ENCODE measurements at regions not wholly inside any gene's neighbourhood (a gene's known extent, or its start where the extent isn't known, plus 50 kb on each side); places are given as distances from the start of the nearest gene placed in this dataset.

DNA sequence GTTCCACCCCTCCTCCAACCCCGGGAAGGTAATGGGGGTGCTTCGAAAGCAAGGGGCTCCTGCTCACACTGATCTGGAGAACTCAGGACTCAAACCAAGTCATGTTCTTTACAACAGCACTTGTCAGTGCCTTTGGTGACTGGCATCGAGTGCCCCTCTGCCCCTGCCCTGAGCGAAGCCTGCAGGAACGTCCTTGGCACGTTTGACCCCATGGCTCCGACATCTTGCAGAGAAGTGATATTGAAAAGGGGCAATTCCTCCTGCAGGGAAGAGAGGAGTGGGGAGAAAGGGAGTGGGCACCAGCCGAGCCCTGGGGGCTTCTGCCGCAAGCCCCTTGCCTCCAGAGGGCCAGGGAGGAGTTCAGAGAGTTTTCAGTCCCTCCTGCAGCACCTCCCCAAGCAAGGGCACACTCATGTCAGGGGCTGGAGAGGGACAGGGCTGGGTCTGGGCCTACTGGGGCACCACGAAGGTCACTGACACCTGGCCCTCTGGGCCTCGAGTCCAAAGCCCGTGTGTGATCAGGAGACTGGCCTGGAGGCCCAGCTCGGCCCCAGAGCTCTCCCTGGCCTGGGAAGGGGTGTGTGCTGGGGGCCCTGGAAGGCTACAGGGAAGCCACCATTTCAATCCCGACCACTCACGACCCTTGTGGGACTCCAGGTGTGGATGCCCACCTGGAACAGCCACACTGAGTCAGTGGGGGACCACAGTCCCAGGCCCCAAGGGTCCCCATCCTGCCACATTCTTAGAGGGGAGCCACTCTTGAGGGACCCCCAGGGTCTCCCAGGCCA lies 94.9 kb upstream of the NKX1-1 start:
- intact Hi-C loops (cut with DNase I) = no loop called here
- no peaks in the 10 kb centered on the region for H3K4me1 ChIP-seq
- TF ChIP-seq, protein P1, sequence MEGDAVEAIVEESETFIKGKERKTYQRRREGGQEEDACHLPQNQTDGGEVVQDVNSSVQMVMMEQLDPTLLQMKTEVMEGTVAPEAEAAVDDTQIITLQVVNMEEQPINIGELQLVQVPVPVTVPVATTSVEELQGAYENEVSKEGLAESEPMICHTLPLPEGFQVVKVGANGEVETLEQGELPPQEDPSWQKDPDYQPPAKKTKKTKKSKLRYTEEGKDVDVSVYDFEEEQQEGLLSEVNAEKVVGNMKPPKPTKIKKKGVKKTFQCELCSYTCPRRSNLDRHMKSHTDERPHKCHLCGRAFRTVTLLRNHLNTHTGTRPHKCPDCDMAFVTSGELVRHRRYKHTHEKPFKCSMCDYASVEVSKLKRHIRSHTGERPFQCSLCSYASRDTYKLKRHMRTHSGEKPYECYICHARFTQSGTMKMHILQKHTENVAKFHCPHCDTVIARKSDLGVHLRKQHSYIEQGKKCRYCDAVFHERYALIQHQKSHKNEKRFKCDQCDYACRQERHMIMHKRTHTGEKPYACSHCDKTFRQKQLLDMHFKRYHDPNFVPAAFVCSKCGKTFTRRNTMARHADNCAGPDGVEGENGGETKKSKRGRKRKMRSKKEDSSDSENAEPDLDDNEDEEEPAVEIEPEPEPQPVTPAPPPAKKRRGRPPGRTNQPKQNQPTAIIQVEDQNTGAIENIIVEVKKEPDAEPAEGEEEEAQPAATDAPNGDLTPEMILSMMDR (IDR thresholded peaks at IDR 0.05) = no peak
- TF ChIP-seq POLR2A (IDR thresholded peaks at IDR 0.05) = no peak
- no peak overlapping the region for H3K27ac ChIP-seq
- WGBS, 2 donors = 75 to 78% methylated on average over 13 to 15 of the region's 15 CpGs
- H3K27me3 ChIP-seq = no peaks in the 10 kb centered on the region
- no peak for DNase-seq
- no peaks in the 10 kb centered on the region for H3K9me3 ChIP-seq
- no peak overlapping the region for H3K4me3 ChIP-seq (replicated peaks in 1 of 3)
- no peaks in the 10 kb centered on the region for H3K36me3 ChIP-seq

GRCh38 chr4:1500231-1500965 lies 94.2 kb upstream of the NKX1-1 start:
- no peaks in the 10 kb centered on the region for H3K27me3 ChIP-seq
- no peak overlapping the region for H3K27ac ChIP-seq
- H3K4me3 ChIP-seq (replicated peaks in 1 of 3) = no peak overlapping the region
- no peaks in the 10 kb centered on the region for H3K36me3 ChIP-seq
- H3K9me3 ChIP-seq = no peaks in the 10 kb centered on the region
- WGBS, 2 donors = 87 to 90% methylated on average over 16 to 18 of the region's 18 CpGs
- intact Hi-C loops (cut with DNase I) = no loop called here
- DNase-seq = no peak
- H3K4me1 ChIP-seq = no peaks in the 10 kb centered on the region
- TF ChIP-seq, protein P1 (IDR thresholded peaks at IDR 0.05) = no peak
- no peak for TF ChIP-seq POLR2A (IDR thresholded peaks at IDR 0.05)

GRCh38 chr4:1499465-1499864 lies 93.2 kb upstream of the NKX1-1 start:
- TF ChIP-seq, protein P1 (IDR thresholded peaks at IDR 0.05) = no peak
- TF ChIP-seq POLR2A (IDR thresholded peaks at IDR 0.05) = no peak

DNA sequence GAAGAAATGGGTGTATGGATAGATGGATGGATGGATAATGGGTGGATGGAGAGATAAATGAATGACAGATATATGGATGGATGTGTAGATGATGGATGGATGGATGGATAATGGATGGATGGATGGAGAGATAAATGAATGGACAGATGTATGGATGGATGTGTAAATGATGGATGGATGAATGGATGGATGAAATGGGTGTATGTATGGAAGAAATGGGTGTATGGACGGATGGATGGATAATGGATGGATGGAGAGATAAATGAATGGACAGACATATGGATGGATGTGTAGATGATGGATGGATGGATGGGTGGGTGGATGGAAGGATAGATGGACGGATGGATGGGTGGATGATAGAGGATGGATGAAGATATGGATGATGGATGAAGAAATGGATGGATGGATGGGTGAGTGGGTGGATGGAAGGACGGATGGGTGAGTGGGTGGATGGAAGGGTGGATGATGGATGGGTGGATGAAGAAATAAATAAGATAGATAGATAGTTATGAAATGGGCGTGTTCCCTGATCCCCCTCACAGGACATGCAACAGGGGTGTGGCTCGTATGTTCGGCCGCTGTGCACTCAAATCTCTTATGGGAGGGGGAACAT lies 91.1 kb upstream of the NKX1-1 start:
- Histone ChIP-seq H3K9me3 (no peaks in the 10 kb centered on the region), H3K27me3 (no peaks in the 10 kb centered on the region), H3K27ac (no peak overlapping the region), H3K4me3 (replicated peaks in 1 of 3) (no peak overlapping the region), H3K4me1 (no peaks in the 10 kb centered on the region), H3K36me3 (no peaks in the 10 kb centered on the region)
- intact Hi-C loops (cut with DNase I) = no loop called here
- no peak for TF ChIP-seq POLR2A (IDR thresholded peaks at IDR 0.05)
- TF ChIP-seq, protein P1 (IDR thresholded peaks at IDR 0.05) = no peak
- no peak for DNase-seq
- WGBS, 2 donors = 67 to 77% methylated on average over 7 of the region's 7 CpGs

More at GRCh38 chr4:1499465-1499864, 93.2 kb upstream of the NKX1-1 start:
- H3K27ac ChIP-seq = no peak overlapping the region
- 80 to 89% methylated on average over 2 to 7 of the region's 7 CpGs for WGBS, 2 donors
- H3K27me3 ChIP-seq = no peaks in the 10 kb centered on the region
- H3K9me3 ChIP-seq = no peaks in the 10 kb centered on the region
- DNase-seq = no peak
- H3K4me1 ChIP-seq = no peaks in the 10 kb centered on the region
- no peaks in the 10 kb centered on the region for H3K36me3 ChIP-seq
- intact Hi-C loops (cut with DNase I) = no loop called here
- H3K4me3 ChIP-seq (replicated peaks in 1 of 3) = no peak overlapping the region
